ENCODE measurements at regions not wholly inside any gene's neighbourhood (a gene's known extent, or its start where the extent isn't known, plus 50 kb on each side); places are given as distances from the start of the nearest gene placed in this dataset.

- TF ChIP-seq CTCF (conservative IDR thresholded peaks at IDR 0.05; ENCODE audit: low read depth, low read length) (no peak), EZH2 (IDR thresholded peaks at IDR 0.05; ENCODE audit: low read length, unreplicated experiment) (no peak)
These were observed 481.2 kb downstream of the TFAP2A start for GRCh38 chr6:9933677-9934076.

All from PC-3 (cell line).